MM.1S (cell line): ENCODE measurements at regions not wholly inside any gene's neighbourhood (a gene's known extent, or its start where the extent isn't known, plus 50 kb on each side); places are given as distances from the start of the nearest gene placed in this dataset.

Experiments used
- DNase-seq: peaks from one replicate; pipeline ENCODE4 v3.0.0-alpha.2; 2015
- H2AFZ ChIP-seq: fragments of 300-600 bp; sonication (generic); 2 replicates; pipeline ENCODE4 v1.6.0; 2016; ENCODE audit warnings: antibody characterized with exemption, low read length
- H3F3A ChIP-seq: fragments of 300-600 bp; sonication (generic); 2 replicates; pipeline ENCODE4 v1.6.1; 2016; ENCODE audit warnings: mild to moderate bottlenecking, antibody characterized with exemption, low read length, moderate library complexity, mixed read lengths; ENCODE audit not compliant: insufficient read depth
- H3K27ac ChIP-seq: fragments of 300-600 bp; sonication (generic); 2 replicates; pipeline ENCODE4 v1.5.1; 2016; ENCODE audit warnings: mild to moderate bottlenecking, low read length
- H3K27me3 ChIP-seq: fragments of 300-600 bp; sonication (generic); replicated peaks from 2 replicates; pipeline ENCODE4 v1.6.0; 2016; ENCODE audit warnings: low read length; ENCODE audit not compliant: insufficient read depth
- H3K36me3 ChIP-seq: fragments of 300-600 bp; sonication (generic); replicated peaks from 2 replicates; pipeline ENCODE4 v1.6.1; 2016; ENCODE audit warnings: mild to moderate bottlenecking, low read length, mixed read lengths; ENCODE audit not compliant: insufficient read depth
- H3K4me1 ChIP-seq: fragments of 300-600 bp; sonication (generic); 2 replicates; pipeline ENCODE4 v1.6.1; 2016; ENCODE audit warnings: low read length, mixed read lengths
- H3K4me2 ChIP-seq: fragments of 300-600 bp; sonication (generic); 2 replicates; pipeline ENCODE4 v1.6.0; 2016; ENCODE audit warnings: low read depth, low read length
- H3K4me3 ChIP-seq: fragments of 300-600 bp; sonication (generic); 2 replicates; pipeline ENCODE4 v1.5.1; 2016; ENCODE audit warnings: low read length, mixed read lengths
- H3K79me2 ChIP-seq: fragments of 300-600 bp; sonication (generic); 2 replicates; pipeline ENCODE4 v1.6.1; 2016; ENCODE audit warnings: mixed run types, low read length, mixed read lengths
- H3K9ac ChIP-seq: fragments of 300-600 bp; sonication (generic); 2 replicates; pipeline ENCODE4 v1.6.1; 2016; ENCODE audit warnings: low read length, mixed read lengths
- H3K9me2 ChIP-seq: fragments of 300-600 bp; sonication (generic); replicated peaks from 2 replicates; pipeline ENCODE4 v1.6.1; 2016; ENCODE audit warnings: mild to moderate bottlenecking, low read length, mixed read lengths; ENCODE audit not compliant: insufficient read depth
- H3K9me3 ChIP-seq: fragments of 300-600 bp; sonication (generic); replicated peaks from 2 replicates; pipeline ENCODE4 v1.6.1; 2016; ENCODE audit warnings: mild to moderate bottlenecking, low read length, mixed read lengths; ENCODE audit not compliant: insufficient read depth
- H4K20me1 ChIP-seq: fragments of 300-600 bp; sonication (generic); 2 replicates; pipeline ENCODE4 v1.6.1; 2016; ENCODE audit warnings: mild to moderate bottlenecking, low read length, moderate library complexity, mixed read lengths; ENCODE audit not compliant: insufficient read depth
- EZH2 ChIP-seq: fragments of 300-600 bp; sonication (generic); optimal IDR thresholded peaks from 2 replicates; pipeline ENCODE3; 2017; ENCODE audit warnings: low read depth, mild to moderate bottlenecking, antibody characterized with exemption, low read length, mixed read lengths
- EZH2phosphoT487 ChIP-seq: fragments of 300-600 bp; sonication (generic); IDR thresholded peaks from 2 replicates; pipeline ENCODE4 v1.6.1; 2018; ENCODE audit warnings: antibody characterized with exemption, low read length
- TF ChIP-seq, protein P1 (sequence below): fragments of 300-600 bp; sonication (generic); IDR thresholded peaks from 2 replicates; pipeline ENCODE4 v1.5.1; 2016; ENCODE audit warnings: antibody characterized with exemption, low read length, mixed read lengths

DNA sequence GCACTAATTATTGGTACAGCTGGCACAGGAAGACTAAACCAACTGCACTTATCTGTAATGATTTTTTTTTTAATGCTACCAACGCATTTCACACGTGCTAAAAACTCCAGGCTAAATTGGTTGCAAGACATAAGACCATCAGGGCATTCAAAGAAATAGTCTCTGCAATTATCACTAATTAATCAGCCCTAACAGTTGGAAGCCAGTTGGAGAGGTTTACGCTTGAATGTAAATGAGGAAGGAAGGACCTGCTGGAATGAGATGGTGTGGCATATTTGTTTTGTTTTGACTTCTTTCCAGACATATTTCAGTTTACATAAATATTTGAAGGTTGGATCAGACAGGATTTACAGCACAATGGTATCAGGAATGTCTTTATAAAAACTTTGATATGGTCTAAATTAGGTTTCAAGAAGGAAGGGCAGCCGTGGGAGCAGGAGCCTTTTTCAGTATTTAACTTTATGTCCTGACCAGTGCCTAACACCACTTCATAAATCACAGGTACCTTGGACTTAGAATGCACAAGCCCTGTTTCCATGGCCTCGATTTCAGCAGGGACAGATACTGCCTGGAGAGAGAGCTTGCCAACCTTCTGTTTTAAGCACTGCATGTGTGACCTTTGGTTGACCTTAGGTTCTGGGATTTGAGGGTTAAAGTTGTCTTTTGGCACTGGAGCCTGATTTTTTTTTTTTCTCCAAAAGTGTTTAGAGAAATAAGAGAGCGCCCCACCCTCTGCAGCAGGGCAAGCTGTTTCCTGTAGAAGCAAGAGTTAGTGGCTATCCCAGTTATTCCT, 199.8 kb upstream of the MAP3K1 start:
- DNase-seq = no peak
- TF ChIP-seq EZH2phosphoT487 (no peak), EZH2 (no peak)
- TF ChIP-seq, protein P1, sequence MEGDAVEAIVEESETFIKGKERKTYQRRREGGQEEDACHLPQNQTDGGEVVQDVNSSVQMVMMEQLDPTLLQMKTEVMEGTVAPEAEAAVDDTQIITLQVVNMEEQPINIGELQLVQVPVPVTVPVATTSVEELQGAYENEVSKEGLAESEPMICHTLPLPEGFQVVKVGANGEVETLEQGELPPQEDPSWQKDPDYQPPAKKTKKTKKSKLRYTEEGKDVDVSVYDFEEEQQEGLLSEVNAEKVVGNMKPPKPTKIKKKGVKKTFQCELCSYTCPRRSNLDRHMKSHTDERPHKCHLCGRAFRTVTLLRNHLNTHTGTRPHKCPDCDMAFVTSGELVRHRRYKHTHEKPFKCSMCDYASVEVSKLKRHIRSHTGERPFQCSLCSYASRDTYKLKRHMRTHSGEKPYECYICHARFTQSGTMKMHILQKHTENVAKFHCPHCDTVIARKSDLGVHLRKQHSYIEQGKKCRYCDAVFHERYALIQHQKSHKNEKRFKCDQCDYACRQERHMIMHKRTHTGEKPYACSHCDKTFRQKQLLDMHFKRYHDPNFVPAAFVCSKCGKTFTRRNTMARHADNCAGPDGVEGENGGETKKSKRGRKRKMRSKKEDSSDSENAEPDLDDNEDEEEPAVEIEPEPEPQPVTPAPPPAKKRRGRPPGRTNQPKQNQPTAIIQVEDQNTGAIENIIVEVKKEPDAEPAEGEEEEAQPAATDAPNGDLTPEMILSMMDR = no peak

DNA sequence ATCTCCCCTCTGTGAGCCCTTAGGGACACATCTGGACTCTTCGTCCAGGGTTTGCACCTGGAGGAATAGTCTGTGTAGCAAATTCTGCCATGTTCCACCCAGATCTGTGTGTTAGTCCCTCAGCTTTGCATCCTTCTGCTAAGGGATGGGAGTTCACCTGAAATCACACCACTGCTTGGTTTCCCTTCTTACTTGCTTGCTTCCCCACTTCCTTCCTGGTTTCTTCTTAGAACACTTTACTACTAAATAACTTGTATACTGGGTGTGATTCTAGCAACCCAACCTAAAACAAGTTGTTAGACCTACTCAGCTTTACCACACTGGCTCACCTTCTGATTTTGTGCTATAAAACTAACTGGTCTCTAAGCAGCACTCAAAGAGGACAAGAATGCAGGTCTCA, 202.6 kb upstream of the MAP3K1 start:
- no peak overlapping the region for H3K4me3 ChIP-seq
- no peaks in the 10 kb centered on the region for H3K36me3 ChIP-seq
- no peak overlapping the region for H3K4me2 ChIP-seq
- no peaks in the 10 kb centered on the region for H3K79me2 ChIP-seq
- H3K27me3 ChIP-seq = no peaks in the 10 kb centered on the region
- H3K27ac ChIP-seq = no peak overlapping the region
- H3K9me2 ChIP-seq = no peaks in the 10 kb centered on the region
- no peak for TF ChIP-seq EZH2phosphoT487
- TF ChIP-seq EZH2 = no peak
- TF ChIP-seq, protein P1 = no peak
- H3F3A ChIP-seq = no peaks in the 10 kb centered on the region
- DNase-seq = no peak
- no peaks in the 10 kb centered on the region for H4K20me1 ChIP-seq
- H3K9ac ChIP-seq = no peak overlapping the region
- peaks cover 22% of the 10 kb centered on the region for H3K4me1 ChIP-seq
- no peaks in the 10 kb centered on the region for H3K9me3 ChIP-seq
- no peak overlapping the region for H2AFZ ChIP-seq

More for the DNA sequence above, 199.8 kb upstream of the MAP3K1 start:
- H3K27me3 ChIP-seq = no peaks in the 10 kb centered on the region
- no peaks in the 10 kb centered on the region for H3F3A ChIP-seq
- no peak overlapping the region for H2AFZ ChIP-seq
- H3K4me3 ChIP-seq = no peak overlapping the region
- peaks cover 22% of the 10 kb centered on the region for H3K4me1 ChIP-seq
- no peaks in the 10 kb centered on the region for H3K9me2 ChIP-seq
- no peaks in the 10 kb centered on the region for H4K20me1 ChIP-seq
- H3K27ac ChIP-seq = no peak overlapping the region
- H3K36me3 ChIP-seq = no peaks in the 10 kb centered on the region
- no peak overlapping the region for H3K4me2 ChIP-seq
- no peak overlapping the region for H3K9ac ChIP-seq
- H3K79me2 ChIP-seq = no peaks in the 10 kb centered on the region
- no peaks in the 10 kb centered on the region for H3K9me3 ChIP-seq

DNA sequence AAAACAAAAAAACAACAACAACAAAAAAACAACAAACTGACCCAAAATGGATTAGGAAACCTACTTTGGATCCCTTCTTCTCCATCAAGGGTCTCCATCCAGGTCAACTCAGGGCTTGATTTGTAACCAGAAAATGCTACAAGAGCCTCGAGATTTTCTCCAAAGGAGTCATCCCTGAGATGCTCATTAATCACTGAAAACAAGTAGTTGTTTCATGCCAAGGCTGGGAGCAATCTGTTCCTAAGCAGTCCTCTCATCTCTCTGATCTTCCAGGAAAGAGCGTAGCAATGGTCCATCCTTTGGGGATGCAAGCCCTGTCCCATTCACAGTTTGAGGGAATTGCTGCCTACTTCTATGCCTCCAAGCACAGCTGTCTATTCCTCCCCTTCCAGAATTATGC, 203.0 kb upstream of the MAP3K1 start:
- Histone ChIP-seq H3K9me3 (no peaks in the 10 kb centered on the region), H3K4me2 (no peak overlapping the region), H3F3A (no peaks in the 10 kb centered on the region), H3K79me2 (no peaks in the 10 kb centered on the region), H3K4me3 (no peak overlapping the region), H2AFZ (no peak overlapping the region), H3K36me3 (no peaks in the 10 kb centered on the region), H3K9ac (no peak overlapping the region), H3K9me2 (no peaks in the 10 kb centered on the region), H3K4me1 (peaks cover 22% of the 10 kb centered on the region), H4K20me1 (no peaks in the 10 kb centered on the region), H3K27me3 (no peaks in the 10 kb centered on the region), H3K27ac (no peak overlapping the region)
- DNase-seq = no peak
- TF ChIP-seq, protein P1 = no peak
- TF ChIP-seq EZH2phosphoT487 = no peak
- no peak for TF ChIP-seq EZH2
